Right ventricle myocardium inferior (tissue), 1 donor: ENCODE measurements at regions not wholly inside any gene's neighbourhood (a gene's known extent, or its start where the extent isn't known, plus 50 kb on each side); places are given as distances from the start of the nearest gene placed in this dataset.

Experiments used
- ATAC-seq: fragments of 200-7000 bp; cut with Tn5 transposase; one replicate; pipeline ENCODE4 v1.9.1; 2020; ENCODE audit warnings: mild to moderate bottlenecking, moderate library complexity
- DNase-seq: peaks from one replicate; pipeline ENCODE4 v3.0.0; 2021; ENCODE audit errors: missing footprints
- intact Hi-C: fragments of 100-400 bp; cut with DNase I; formaldehyde crosslinking; loops from one replicate; pipeline ENCODE4 v1.11.0; 2022
- donor health status: DM: no; HTN: yes; CAD: no; lungs with severe emphysema.

DNA sequence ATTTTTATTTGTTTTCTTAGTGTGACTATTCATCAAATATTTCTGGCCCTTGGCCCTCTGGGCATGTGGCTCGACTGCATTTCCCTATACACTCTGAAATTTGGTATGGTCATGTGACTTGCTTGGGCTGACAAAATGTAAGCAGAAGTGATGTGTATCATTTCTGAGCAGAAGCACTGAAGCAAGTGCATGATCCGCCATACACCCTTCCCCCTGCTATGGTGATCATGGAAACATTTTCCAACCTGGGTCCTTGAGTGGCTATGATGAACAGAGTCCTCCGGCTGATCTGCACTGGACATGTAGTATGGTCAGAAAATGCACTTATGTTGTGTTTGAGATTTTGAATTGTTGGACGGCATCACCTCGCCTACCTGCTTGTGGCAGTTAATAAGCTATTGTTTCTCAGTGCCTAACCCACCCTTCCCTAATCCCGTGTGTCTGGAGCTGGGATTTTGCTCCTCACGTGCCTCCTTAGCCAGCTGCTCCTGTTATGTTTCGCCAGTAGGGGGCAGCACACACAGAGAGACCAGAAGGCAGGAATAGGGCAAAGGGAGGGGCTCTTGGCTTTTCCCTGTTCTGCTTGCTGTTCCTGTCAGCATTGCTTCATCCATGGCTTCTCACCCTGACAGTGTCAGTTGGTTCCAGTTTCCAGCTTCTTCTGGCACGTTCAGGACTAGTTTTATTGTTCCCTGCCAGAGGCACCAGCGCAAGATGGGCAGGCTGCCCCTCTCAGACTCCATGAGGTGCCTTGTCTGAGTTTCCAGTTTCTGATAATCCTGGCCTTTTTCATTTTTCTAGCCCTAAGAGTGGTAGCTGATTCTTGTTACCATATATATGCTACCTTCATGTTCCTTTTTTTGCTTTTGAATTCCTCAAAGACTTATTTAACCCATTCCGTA, 207.4 kb downstream of the ARL6IP6 start:
- DNase-seq, result no peak
- no peak for ATAC-seq
- intact Hi-C loops, result no loop called here

DNA sequence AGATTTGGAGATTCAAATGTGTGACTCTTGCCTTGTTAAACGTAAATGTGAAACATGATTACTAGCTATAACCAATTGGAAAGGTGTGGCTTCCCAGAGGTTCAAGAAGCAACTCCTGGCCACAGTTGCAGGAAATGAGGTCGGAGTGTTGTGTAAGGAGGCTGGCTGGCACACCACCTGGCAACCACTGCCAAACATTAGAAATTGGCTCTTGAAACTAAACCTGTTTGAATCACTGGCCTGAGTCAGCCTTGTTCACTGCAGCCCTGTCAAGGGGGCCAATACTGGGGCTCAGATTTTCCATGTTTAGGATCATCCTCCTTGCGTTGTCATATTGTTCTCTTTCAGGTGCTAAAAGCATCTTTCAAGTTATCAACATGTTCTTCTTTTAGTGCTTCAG, 206.3 kb downstream of the ARL6IP6 start:
- intact Hi-C loops, result no loop called here
- no peak for DNase-seq
- no peak for ATAC-seq

DNA sequence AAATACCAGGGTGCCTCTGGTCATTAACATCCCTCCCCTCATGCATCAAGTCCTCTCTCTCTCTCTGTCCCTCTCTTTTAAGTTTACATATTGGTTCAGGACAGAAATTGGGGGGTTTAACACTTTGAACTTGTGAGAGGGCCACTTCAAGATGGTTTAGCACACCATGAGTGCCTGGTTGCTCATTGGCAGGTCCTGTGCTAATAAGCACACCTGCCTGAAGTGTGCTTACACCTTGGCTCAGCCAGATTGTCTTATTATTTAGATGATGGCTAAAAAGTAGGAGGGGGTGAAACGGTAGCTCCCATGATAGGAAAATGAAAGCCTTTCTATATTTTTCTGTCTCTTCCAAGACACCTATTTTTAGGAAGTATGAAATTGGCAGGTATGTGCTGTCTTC, 205.8 kb downstream of the ARL6IP6 start:
- ATAC-seq, result no peak
- intact Hi-C loops, result no loop called here
- no peak for DNase-seq

DNA sequence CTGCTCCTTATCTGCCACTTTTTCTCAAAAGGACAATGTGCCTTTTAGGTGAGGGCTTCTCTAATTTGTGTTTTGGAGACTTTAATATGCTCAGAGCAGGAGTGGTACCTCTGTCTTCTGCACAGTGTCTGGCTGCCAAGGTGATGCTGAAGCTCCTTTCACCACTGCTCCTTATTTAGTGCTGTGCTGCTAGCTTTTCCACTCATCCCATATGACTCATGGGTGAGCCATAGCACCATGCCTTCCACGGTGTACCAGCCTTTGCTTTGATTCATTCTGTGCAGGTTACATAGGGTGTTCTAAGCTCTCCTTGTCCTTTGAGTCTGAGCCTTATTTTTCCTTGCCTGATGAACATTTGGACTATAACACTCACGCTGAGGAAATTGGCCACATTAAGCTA, 202.4 kb downstream of the ARL6IP6 start:
- ATAC-seq (no peak), DNase-seq (no peak)
- intact Hi-C loops, result no loop called here

DNA sequence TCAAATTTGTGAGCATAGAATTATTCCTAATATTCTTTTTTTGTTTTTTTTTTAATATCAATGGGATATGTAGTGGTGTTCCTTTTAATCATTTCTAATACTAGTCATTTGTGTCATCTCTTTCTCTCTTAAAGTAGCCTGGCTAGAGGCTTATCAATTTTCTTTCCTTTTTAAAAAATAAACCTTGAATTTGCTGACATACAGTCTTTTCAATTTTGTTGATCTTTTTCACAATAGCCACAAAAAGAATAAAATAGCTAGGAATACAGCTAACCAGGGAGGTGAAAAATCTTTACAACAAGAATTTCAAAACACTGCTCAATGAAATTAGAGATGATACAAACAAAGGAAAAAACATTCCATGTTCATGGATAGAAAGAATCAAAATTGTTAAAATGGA, 192.6 kb downstream of the ARL6IP6 start:
- intact Hi-C loops, result no loop called here
- DNase-seq (no peak), ATAC-seq (no peak)

DNA sequence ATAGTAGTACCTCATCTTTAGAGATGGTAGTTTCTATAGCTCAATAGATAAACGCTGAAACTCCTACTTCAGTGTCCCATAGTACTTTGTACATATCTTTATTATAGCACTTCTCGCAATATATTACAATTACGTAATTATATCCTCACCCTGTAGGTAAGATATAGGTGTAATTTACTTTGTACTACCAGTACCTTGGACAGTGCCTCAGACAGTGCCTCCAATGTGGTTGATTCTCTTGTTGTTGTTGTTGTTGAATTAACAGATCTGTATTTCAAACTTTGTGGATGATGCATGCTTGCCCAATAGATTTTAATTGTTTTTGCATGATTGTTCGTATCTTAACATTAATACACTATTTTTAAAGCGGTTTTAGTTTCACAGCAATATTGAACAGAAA, 188.6 kb downstream of the ARL6IP6 start:
- intact Hi-C loops, result no loop called here
- ATAC-seq, result no peak
- no peak for DNase-seq

DNA sequence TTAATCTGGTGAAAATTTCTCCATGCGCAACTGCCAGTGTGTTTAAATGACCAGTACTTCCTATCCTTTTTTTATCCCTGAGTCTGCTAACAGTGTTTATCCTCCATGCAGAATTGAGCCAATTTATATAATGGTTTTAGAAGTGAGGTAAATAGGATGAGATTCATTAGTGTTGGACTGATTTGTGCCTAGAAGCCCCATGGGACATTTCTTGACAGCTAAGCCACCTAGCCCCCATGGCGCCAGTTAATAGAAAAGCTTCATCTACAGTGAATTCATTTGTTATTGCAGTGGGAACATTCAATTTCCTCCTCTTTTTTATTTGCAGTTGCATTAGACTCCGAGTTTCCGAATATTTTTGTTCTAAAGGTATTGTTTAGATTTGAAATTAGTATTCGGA, 175.6 kb downstream of the ARL6IP6 start:
- ATAC-seq (no peak), DNase-seq (no peak)
- intact Hi-C loops, result no loop called here

DNA sequence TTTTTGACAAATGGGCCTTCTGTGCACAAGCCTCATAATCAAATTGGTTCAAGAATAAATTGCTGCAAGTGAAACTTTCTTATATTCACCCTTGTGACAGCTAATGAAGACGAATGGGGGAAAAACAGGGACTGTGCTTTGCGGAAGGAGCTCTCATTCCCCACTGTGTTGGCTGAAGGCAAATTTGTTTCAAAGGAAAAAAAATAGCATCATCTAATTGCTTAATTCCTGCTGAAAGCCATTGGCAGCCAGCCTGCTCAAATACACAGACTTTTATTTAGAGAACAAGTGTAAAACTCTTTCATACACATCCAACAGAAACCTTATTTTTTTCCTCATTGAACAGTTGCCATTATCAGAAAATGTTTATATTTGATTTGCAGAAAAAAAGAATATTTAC, 172.3 kb downstream of the ARL6IP6 start:
- DNase-seq, result no peak
- ATAC-seq, result no peak
- intact Hi-C loops, result no loop called here

DNA sequence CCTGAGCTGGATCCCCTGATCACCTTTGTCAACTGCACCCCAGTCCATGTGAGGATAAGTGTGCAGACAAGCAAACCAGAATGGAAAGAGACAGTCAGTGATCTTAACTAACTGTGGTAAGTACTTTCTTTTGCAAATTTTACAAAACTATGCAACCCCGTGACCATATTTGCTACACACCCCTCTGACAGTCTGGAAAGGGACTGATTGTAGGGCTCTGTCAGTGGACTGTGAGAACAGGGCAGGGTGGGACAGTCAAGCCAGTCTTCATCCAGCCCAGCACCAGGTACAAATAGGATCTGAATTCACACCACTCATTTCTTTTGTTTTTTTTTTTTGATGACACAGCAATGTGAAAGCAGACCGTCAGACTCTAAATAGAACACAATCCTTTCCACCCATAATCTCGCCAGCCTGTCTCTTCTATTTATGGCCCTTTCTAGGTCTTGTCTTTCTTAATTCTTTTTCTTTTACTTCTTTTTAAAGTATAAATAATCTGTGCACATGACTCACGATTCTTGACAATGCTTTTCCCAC, 165.6 kb downstream of the ARL6IP6 start:
- DNase-seq, result no peak
- intact Hi-C loops, result no loop called here
- ATAC-seq, result no peak

DNA sequence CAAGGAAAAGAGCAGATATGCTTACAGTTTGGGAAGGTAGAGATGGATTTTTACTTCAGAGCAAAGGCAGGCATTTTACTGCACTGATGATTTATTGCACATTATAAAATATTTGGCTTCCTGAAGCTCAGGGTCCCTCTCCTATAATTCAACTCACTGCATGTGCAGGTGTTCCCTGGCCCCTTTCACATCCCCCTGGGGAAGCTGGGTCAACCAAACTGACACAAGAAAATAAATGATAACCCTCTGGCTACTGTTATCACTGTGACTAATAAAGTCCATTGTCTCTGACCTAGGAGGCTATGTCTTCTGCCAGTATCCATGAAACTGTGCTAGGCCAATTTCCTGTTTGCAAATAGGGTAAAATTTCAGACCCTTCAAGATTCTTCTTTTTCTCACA, 163.1 kb downstream of the ARL6IP6 start:
- intact Hi-C loops, result no loop called here
- DNase-seq, result no peak
- no peak for ATAC-seq

DNA sequence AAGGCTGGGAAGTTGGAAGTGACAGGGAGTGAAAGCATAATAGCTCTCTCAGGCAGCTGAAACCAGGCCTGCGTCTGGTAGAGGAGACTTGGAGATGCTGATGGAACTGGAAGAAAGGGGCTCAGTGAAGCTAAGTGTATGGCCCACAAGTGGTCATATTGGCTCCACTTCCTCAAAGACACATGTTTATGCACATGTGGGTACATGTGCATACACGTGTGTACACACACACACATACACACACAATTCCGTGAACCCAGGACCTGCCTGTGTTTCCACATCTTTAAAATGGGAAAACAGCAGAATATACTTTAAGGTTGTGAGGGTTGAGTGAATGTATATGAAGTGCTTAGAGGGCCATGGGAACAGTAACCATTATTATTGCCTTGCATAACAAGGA, 160.9 kb downstream of the ARL6IP6 start:
- intact Hi-C loops, result no loop called here
- ATAC-seq (no peak), DNase-seq (no peak)

DNA sequence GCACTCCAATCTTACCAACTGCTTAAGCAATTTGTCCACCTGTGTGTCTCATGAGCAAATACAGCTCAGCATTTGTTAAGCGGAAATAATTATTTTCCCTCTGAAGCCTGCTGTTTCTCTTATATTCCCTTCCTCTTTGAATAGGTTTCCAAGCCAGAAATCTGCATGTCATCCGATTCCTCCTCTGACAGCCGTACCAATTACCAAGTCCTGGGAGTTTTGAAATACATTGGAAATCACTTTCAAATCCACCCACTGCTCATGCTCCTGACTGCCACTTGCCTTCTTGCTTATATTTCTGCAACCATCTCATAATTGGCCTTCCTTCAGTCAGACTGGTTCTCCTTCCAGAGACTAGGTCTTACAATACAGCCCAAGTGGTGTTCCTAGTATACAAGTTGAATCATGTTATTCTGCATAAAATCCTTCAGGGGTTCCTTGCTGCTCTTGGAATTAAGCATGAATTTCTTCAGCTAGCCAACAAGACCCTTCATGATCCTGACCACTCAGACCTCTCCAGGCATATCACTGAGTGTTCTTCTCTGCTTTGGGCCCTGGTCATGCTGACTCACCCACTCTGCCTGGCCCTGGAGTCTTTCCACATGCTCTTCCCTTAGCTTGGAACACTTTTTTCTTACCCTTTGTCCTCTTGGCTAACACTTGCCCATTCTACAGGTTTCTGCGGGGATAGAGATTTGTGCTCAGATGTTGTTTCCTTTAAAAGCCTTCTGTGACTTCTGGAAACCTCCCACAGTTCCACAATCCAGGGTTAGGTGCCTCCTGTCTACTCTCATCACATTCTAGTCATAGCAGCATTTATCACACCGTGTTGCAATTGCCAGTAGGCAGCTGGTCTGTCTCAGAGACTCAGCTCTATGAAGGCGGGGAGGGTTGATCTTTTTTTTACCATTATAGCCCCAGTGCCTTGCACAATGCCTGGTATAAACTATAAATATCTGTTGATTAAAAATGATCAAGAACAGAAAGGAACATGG, 157.6 kb downstream of the ARL6IP6 start:
- intact Hi-C loops, result no loop called here
- no peak for ATAC-seq
- no peak for DNase-seq

DNA sequence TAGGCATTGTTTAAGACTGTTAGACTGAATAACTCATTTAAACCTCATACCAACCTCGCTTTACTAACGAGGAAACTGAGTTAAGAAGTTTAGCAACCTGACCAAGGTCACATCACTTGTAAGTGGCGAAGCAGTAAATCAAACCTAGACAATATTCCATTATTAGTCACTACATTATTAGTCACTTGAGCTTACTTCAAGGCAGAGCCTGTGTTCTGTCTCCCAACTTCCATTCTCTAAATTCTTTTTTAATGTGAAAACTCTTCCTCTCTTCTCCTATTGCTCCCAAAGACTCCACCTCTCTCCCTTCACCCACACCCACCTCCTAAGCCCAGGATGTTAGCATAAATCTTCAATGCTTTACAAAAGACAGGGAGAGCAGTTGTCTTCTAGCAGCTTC, 156.5 kb downstream of the ARL6IP6 start:
- ATAC-seq (no peak), DNase-seq (no peak)
- intact Hi-C loops, result no loop called here

DNA sequence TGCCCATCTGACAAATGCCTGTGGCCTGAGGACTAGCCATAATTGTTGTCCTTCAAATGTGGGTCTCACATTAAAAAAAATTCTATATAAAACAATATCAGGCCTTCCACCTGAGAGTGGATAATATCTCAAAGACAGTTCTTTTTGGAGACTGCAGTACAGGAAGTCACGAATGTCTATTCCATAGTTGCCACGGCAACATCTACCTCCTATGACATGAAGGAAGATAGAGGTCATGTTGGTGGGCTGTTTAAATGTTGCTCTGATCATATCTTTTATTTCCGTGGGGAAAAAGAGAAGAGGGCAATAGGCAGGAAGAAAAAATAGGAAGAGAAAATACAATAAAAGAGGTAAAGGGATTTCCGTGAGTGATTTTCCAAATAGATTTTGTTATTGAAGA, 151.8 kb downstream of the ARL6IP6 start:
- DNase-seq (no peak), ATAC-seq (no peak)
- intact Hi-C loops, result no loop called here

DNA sequence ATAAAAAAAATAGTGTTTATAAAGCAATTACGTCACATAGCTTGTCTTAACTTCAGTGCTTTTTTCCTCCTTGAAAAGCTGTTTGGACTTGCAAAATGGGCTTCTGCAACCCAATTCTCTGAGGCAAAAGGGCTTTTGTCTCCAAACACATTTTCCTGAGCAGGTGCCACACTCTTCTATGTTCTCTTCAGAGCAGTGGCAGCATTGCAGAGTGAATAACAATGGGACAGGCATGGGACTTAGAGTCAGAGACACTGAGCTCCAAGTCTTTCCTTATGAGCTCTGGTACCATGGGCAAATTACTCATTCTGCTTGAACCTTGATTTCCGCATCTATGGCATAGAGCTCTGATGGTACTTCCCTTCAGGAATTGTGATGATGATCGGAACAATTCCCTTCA, 149.0 kb downstream of the ARL6IP6 start:
- ATAC-seq (no peak), DNase-seq (no peak)
- intact Hi-C loops, result no loop called here

DNA sequence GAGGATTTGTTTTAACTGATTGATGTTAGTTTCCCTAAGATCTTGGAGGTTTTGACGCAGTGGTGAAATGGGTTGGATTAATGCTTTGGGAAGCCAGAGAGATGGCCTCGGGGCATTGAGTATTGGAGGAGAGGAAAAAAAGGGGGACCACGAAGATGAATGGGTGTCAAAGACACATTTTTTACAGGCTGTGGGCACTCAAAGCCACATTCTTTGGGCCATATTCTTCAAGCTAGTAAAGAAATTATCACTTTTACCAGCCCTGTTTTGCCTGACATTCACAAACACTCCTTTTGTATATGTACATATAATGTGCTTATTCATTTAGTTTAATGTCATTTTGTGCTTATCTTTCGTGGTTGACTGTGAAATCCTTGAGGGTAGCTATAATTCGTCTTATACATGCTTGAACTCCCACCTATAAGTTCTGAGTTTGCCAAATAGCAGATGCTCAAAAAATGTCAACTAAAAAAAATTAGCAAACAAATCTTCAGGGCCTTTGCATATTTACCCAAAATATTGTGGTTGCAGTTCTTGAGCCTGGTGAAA, 146.3 kb downstream of the ARL6IP6 start:
- DNase-seq (no peak), ATAC-seq (no peak)
- intact Hi-C loops, result no loop called here

DNA sequence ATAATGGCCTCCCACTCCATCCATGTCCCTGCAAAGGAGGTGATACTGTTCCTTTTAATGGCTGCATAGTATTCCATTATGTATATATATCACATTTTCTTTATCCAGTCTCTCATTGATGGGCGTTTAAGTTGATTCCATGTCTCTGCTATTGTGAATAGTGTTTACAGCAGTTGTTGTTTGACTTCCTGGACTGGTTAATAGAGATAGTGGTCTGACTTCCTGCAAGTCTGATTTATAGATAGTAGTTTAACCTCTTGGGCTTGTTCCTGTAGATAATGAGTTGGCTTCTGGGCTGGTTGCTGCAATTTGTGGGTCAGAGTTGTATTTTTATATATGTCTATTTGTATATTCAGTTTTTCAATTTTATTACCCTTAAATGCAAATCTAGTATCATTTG, 145.4 kb downstream of the ARL6IP6 start:
- intact Hi-C loops, result no loop called here
- ATAC-seq (no peak), DNase-seq (no peak)

DNA sequence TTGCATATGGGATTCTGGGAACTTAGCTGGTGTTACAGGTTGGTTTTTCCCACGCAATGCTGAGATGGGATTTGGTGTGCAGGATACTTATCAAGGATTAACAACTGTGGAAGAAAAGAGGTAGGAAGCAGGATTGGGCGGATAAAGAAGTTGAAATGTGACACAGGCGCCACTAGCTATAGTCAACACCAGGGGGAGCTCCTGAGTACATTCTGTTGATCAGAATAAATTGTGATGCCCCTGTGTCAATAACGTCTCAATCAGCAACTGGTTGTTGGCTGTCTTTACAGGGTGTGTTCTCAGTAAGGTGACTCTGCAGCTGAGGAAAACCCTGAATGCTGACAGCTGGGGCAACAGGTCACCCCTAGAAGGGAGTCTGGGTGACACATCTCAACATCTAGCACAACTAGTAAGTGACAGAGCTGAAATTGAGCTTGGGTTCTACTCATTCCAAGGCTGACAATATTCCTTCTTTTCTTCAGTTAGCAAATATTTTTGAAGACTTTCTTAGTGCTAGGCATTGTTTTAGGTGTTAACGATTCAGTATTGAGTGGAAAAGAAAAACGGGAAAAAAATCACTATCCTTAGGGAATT, 143.0 kb downstream of the ARL6IP6 start:
- DNase-seq (no peak), ATAC-seq (no peak)
- intact Hi-C loops, result no loop called here
